HK-2 (cell line): ENCODE measurements at regions not wholly inside any gene's neighbourhood (a gene's known extent, or its start where the extent isn't known, plus 50 kb on each side); places are given as distances from the start of the nearest gene placed in this dataset.

Experiments
- DNase-seq: peaks from one replicate; pipeline ENCODE4 v3.0.0-alpha.2; 2018; ENCODE audit not compliant: unreplicated experiment

- DNase-seq = no peak
These were observed 151.4 kb downstream of the RAP2B start for GRCh38 chr3:153313302-153313965.

- no peak for DNase-seq
These were observed 152.0 kb downstream of the RAP2B start for GRCh38 chr3:153314038-153314437.

GRCh38 chr3:153315781-153316180, 153.8 kb downstream of the RAP2B start:
- no peak for DNase-seq

GRCh38 chr3:153319705-153320554, 157.9 kb downstream of the RAP2B start:
- no peak for DNase-seq

- no peak for DNase-seq
These were observed 158.6 kb downstream of the RAP2B start for GRCh38 chr3:153320585-153321128.

GRCh38 chr3:153328690-153329089, 166.7 kb downstream of the RAP2B start:
- no peak for DNase-seq

- DNase-seq = no peak
These were observed 168.9 kb downstream of the RAP2B start for GRCh38 chr3:153330901-153331300.

GRCh38 chr3:153331676-153332075, 169.7 kb downstream of the RAP2B start:
- no peak for DNase-seq

GRCh38 chr3:153334558-153334957, 172.5 kb downstream of the RAP2B start:
- DNase-seq = no peak

- DNase-seq = no peak
These were observed 175.3 kb downstream of the RAP2B start for GRCh38 chr3:153337369-153337768.

GRCh38 chr3:153338487-153338886, 176.5 kb downstream of the RAP2B start:
- DNase-seq = no peak

GRCh38 chr3:153339065-153339464, 177.0 kb downstream of the RAP2B start:
- no peak for DNase-seq

- no peak for DNase-seq
These were observed 182.2 kb downstream of the RAP2B start for GRCh38 chr3:153343988-153344782.

- no peak for DNase-seq
These were observed 186.6 kb downstream of the RAP2B start for GRCh38 chr3:153348457-153349107.

GRCh38 chr3:153349108-153349499, 187.1 kb downstream of the RAP2B start:
- no peak for DNase-seq

GRCh38 chr3:153350420-153350819, 188.4 kb downstream of the RAP2B start:
- DNase-seq = no peak

GRCh38 chr3:153354641-153355040, 192.6 kb downstream of the RAP2B start:
- no peak for DNase-seq

GRCh38 chr3:153355559-153355958, 193.5 kb downstream of the RAP2B start:
- no peak for DNase-seq

GRCh38 chr3:153356908-153357307, 194.9 kb downstream of the RAP2B start:
- no peak for DNase-seq

GRCh38 chr3:153357436-153357835, 195.4 kb downstream of the RAP2B start:
- no peak for DNase-seq

- DNase-seq = no peak
These were observed 207.7 kb downstream of the RAP2B start for GRCh38 chr3:153369561-153370374.
